Esophagus squamous epithelium (tissue), 5 donors: ENCODE measurements at regions not wholly inside any gene's neighbourhood (a gene's known extent, or its start where the extent isn't known, plus 50 kb on each side); places are given as distances from the start of the nearest gene placed in this dataset.

Experiments
- DNase-seq: peaks from one replicate; lab custom pipeline; 2025; lab: John Stamatoyannopoulos, UW
- H3K27ac ChIP-seq, 4 donors: fragments of 200-600 bp; sonication (generic); one replicate each; pipeline ENCODE4 v1.5.1; 2016 to 2019; ENCODE audit warnings: mild to moderate bottlenecking in 1 of 4
- H3K27me3 ChIP-seq, 4 donors: fragments of 200-600 bp; sonication (generic); 1 replicate in 3 of 4; 2 replicates in 1 of 4; pipeline versions ENCODE4 v1.5.1 to v1.6.0; 2017 to 2021; ENCODE audit warnings: antibody characterized with exemption in 1 of 4
- H3K36me3 ChIP-seq, 3 donors: fragments of 200-600 bp; sonication (generic); one replicate each; pipeline ENCODE4 v1.5.1; 2016 to 2019
- H3K4me1 ChIP-seq, 3 donors: fragments of 200-600 bp; sonication (generic); one replicate each; pipeline ENCODE4 v1.5.1; 2017 to 2019
- H3K4me3 ChIP-seq, 4 donors: fragments of 200-600 bp; sonication (generic); 1 replicate in 3 of 4; 2 replicates in 1 of 4; pipeline ENCODE4 v1.5.1; 2016 to 2019; ENCODE audit warnings: mild to moderate bottlenecking in 2 of 4, moderate library complexity in 1 of 4
- H3K9me3 ChIP-seq, 3 donors: fragments of 200-600 bp; sonication (generic); one replicate each; pipeline ENCODE4 v1.5.1; 2016 to 2019
- POLR2A ChIP-seq, 4 donors: fragments of 450-650 bp; IDR thresholded peaks; one replicate each; pipeline ENCODE4 v1.6.1; 2017; ENCODE audit warnings: antibody characterized with exemption in 4 of 4, mild to moderate bottlenecking in 4 of 4, moderate library complexity in 3 of 4
- WGBS, 2 donors: methylation state at CpG; one replicate each; pipeline ENCODE4 v1.1.5; 2018; 5-methylcytosine and 5-hydroxymethylcytosine counted together
- intact Hi-C: fragments of 100-400 bp; cut with DNase I; formaldehyde crosslinking; loops from one replicate; pipeline ENCODE4 v1.15.0; 2022
- TF ChIP-seq, protein P1 (sequence below), 6 experiments: fragments of 450-650 bp in 4 of 6; fragments of 200-600 bp in 2 of 6; sonication (generic) in 2 of 6; IDR thresholded peaks; one replicate each; pipeline ENCODE4 v1.5.1; 2016 to 2019; ENCODE audit warnings: antibody characterized with exemption in 6 of 6, mild to moderate bottlenecking in 4 of 6, moderate library complexity in 4 of 6
- donor health status: DM: yes; HTN: yes; CAD: no.

DNA sequence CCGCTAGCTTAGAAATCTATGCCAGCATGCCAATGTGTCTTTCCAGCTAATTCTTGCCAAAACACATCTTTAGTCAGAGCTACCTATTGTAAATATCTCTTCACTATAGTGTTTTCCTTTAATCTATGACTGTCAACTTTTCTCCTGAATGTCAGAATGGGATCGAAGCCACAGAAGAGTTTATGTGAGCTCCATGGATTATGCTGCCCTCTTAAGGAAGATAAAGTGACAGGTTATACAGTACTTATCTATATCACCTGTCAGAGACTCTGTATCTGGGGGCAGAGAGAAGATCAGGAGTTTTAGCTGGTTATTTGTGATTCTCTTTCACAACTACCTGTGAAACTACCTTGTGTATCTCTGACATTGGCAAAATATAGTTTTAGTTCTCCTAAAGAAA lies 204.3 kb upstream of the SEL1L start:
- no peaks in the 10 kb centered on the region for H3K27me3 ChIP-seq
- 50 to 57% methylated on average over 2 of the region's 2 CpGs for WGBS, 2 donors
- no peak for DNase-seq
- no peak overlapping the region for H3K4me3 ChIP-seq
- intact Hi-C loops, result no loop called here
- H3K9me3 ChIP-seq, result no peaks in the 10 kb centered on the region
- no peak for TF ChIP-seq POLR2A (IDR thresholded peaks at IDR 0.05)
- TF ChIP-seq, protein P1, sequence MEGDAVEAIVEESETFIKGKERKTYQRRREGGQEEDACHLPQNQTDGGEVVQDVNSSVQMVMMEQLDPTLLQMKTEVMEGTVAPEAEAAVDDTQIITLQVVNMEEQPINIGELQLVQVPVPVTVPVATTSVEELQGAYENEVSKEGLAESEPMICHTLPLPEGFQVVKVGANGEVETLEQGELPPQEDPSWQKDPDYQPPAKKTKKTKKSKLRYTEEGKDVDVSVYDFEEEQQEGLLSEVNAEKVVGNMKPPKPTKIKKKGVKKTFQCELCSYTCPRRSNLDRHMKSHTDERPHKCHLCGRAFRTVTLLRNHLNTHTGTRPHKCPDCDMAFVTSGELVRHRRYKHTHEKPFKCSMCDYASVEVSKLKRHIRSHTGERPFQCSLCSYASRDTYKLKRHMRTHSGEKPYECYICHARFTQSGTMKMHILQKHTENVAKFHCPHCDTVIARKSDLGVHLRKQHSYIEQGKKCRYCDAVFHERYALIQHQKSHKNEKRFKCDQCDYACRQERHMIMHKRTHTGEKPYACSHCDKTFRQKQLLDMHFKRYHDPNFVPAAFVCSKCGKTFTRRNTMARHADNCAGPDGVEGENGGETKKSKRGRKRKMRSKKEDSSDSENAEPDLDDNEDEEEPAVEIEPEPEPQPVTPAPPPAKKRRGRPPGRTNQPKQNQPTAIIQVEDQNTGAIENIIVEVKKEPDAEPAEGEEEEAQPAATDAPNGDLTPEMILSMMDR (IDR thresholded peaks at IDR 0.05), result no peak
- no peak overlapping the region for H3K27ac ChIP-seq
- no peaks in the 10 kb centered on the region for H3K4me1 ChIP-seq
- H3K36me3 ChIP-seq, result no peaks in the 10 kb centered on the region

DNA sequence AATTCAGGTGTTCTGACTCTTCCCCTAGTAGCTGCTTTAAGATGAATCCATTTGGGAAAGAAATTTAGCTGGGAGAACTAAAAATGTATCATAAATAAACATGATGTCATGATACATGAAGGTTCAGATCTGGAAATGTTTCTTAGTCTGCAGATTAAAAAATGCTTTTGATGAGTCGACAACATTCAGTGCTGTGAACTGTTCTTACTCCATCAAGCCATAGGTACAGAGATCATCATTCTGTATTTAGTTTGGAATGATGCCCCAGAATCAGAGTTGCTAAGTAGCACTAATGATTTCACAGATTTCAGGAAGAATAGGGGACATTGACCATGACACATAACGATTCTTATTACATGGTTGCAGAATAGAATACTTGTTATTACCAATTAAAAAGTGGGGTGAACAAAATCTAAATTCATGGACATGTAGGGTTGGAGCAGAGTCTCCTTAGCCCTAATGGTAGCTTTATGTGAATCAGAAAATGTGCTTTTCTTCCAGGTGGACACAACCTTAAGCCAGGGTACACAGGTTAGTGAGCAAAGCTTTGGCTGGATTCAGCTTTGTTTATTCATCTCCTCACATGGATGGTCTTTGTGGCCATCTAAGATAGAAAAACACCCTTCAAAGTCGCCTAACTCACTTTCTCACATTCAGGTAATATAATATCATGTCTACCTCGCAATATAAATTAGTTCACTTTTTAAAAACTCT lies 205.4 kb upstream of the SEL1L start:
- DNase-seq, result no peak
- 65 to 74% methylated on average over 4 of the region's 4 CpGs for WGBS, 2 donors
- Histone ChIP-seq H3K27ac (no peak overlapping the region), H3K36me3 (no peaks in the 10 kb centered on the region), H3K27me3 (no peaks in the 10 kb centered on the region), H3K4me1 (no peaks in the 10 kb centered on the region), H3K4me3 (no peak overlapping the region), H3K9me3 (no peaks in the 10 kb centered on the region)
- no peak for TF ChIP-seq POLR2A (IDR thresholded peaks at IDR 0.05)
- TF ChIP-seq, protein P1 (IDR thresholded peaks at IDR 0.05), result no peak
- intact Hi-C loops, result no loop called here

DNA sequence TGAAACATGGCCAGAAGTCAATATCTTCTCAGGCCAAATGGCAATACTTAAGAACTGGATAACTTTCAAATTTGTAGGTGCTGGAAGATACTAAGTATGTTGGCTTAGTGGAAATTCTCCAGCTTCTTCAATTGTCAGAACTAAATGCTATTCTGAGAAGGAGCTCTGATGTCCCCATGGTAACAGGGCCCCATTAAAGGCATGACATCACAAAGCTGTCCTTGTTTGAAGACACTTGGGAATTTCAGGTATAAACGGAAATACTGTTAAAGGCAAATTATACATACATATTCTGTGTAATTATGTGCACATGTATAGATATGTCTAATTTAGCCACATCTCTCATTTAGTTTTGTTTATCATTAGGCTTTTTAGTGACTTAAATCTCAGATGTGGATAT lies 210.0 kb upstream of the SEL1L start:
- H3K4me3 ChIP-seq, result no peak overlapping the region
- H3K27ac ChIP-seq, result no peak overlapping the region
- no peaks in the 10 kb centered on the region for H3K27me3 ChIP-seq
- H3K9me3 ChIP-seq, result no peaks in the 10 kb centered on the region
- no peaks in the 10 kb centered on the region for H3K36me3 ChIP-seq
- WGBS, 2 donors, result 74 to 78% methylated on average over 1 of the region's 1 CpG
- intact Hi-C loops, result no loop called here
- no peaks in the 10 kb centered on the region for H3K4me1 ChIP-seq
- DNase-seq, result no peak
- no peak for TF ChIP-seq POLR2A (IDR thresholded peaks at IDR 0.05)
- TF ChIP-seq, protein P1 (IDR thresholded peaks at IDR 0.05), result no peak

DNA sequence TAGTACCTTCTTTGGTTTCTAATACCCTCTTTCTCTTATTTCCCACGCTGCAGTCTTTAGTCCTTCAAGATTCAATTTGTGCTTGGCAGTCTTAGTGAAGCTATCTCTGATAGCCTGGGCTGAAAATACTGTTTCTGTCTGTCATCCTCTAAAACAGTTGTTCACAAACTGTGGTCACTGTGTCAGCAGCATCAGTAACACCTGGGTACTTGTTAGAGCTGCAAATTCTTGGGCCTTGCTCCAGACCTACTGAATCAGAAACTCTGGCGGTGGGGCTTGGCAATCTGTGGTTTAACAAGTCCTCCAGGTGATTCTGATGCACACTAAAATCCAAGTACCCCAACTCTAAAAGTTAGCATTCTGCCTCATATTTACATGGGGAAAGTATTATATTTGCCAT lies 217.5 kb upstream of the SEL1L start:
- intact Hi-C loops, result no loop called here
- Histone ChIP-seq H3K4me1 (no peaks in the 10 kb centered on the region), H3K27ac (no peak overlapping the region), H3K9me3 (no peaks in the 10 kb centered on the region), H3K27me3 (no peaks in the 10 kb centered on the region), H3K4me3 (no peak overlapping the region), H3K36me3 (no peaks in the 10 kb centered on the region)
- DNase-seq, result no peak
- WGBS, 2 donors, result 62 to 64% methylated on average over 2 of the region's 2 CpGs
- no peak for TF ChIP-seq POLR2A (IDR thresholded peaks at IDR 0.05)
- TF ChIP-seq, protein P1 (IDR thresholded peaks at IDR 0.05), result no peak

DNA sequence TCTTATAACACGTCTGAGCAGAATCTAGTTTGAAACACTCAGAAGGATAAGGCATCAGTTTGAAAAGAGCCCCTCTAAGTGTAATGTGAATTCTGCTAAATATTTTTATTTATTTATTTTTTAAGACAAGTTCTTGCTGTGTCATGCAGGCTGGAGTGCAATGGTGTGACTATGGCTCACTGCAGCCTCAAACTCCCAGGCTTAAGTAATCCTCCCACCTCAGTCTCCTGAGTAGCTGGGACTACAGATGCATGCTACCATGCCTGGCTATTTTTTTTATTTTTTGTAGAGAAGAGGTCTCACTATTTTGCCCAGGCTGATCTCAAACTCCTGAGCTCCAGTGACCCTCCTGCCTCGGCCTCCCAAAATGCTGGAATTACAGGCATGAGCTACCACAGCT lies 225.9 kb upstream of the SEL1L start:
- WGBS, 2 donors, result 52 to 67% methylated on average over 1 to 2 of the region's 2 CpGs
- intact Hi-C loops, result no loop called here
- Histone ChIP-seq H3K4me3 (no peak overlapping the region), H3K36me3 (no peaks in the 10 kb centered on the region), H3K27ac (no peak overlapping the region), H3K4me1 (no peaks in the 10 kb centered on the region), H3K9me3 (no peaks in the 10 kb centered on the region), H3K27me3 (no peaks in the 10 kb centered on the region)
- no peak for DNase-seq
- TF ChIP-seq, protein P1 (IDR thresholded peaks at IDR 0.05), result no peak
- no peak for TF ChIP-seq POLR2A (IDR thresholded peaks at IDR 0.05)
